Cerebellar cortex (tissue), 1 donor: ENCODE measurements at regions not wholly inside any gene's neighbourhood (a gene's known extent, or its start where the extent isn't known, plus 50 kb on each side); places are given as distances from the start of the nearest gene placed in this dataset.
"Not testable (repeated sequence)": the region's sequence is repeated elsewhere in the genome, so short reads cannot be mapped to it uniquely, and the experiment has no call there.

Experiments
- DNase-seq: peaks from one replicate; pipeline ENCODE4 v3.0.0-alpha.2; 2015; ENCODE audit warnings: low spot score

DNA sequence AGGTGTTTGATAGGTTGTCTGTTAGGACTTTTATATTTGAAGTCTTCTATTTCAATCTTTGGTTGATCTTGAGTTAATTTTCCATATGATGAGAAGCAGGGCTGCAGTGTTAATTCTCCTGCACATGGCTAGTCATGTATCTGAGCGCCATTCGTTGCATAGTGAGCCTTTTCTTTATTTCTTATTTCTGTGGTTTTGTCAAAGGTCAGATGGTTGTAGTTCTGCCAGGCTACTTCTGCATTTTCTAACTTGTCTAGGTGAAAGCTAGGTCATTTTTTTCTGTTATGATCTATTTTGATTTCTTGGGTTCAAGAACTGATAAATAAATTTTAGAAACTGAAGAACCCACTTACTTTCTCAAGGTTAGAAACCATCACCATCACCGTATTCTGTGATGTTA is 56.7 kb downstream of the CCDC74A start:
- DNase-seq, result no peak

- no peak for DNase-seq
Observed at GRCh38 chr2:131584940-131585339, 57.3 kb downstream of the CCDC74A start.

DNA sequence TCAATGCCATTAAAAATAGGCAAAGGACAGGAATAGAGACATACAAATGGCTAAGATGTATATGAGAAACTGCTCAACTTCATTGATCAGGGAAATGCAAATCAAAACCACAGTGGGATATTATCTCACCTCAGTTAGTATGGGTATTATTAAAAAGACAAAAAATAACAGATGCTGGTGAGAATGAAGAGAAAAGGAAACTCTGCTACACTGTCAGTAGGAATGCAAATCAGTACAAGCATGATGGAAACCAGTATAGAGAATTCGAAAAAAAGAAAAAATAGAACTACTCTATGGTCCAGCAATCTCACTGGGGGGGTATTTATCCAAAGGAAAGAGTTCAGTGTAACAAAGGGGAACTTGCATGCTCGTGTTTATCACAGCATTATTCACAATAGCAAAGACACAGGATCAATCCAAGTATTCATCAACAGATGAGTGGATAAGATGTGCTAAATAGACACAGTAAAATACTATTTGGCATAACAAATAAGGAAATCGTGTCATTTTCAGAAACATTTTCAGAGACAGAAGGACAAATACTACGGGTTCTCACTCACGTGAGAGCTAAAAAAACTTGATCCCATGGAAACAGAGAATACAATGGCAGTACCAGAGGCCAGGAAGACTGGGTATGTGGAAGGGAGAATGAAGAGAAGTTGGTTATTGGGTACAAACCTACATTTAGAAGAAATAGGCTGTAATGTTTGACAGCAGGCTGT is 60.6 kb downstream of the CCDC74A start:
- DNase-seq, result no peak

DNA sequence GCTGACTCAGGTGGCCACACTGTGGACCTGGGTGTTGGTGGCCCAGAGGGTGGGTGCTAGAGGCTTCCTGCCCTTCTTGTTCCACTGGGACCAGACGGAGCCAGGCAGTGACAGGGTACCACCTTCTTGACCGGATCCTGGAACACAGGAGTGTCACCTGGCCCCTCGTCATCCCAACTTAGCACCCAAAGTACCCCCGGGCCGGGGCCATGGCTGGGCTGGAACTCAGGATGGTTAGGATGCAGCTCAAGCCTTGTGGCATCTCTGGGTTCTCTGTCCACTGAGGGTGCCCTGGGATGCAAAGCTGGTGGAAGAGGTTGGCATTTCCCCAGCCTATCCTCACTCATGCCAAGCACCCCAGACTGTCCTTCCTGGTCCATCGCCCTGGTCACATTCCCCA is 61.4 kb downstream of the CCDC74A start:
- not testable (repeated sequence) for DNase-seq

GRCh38 chr2:131590366-131590765 is 62.7 kb downstream of the CCDC74A start:
- no peak for DNase-seq

DNA sequence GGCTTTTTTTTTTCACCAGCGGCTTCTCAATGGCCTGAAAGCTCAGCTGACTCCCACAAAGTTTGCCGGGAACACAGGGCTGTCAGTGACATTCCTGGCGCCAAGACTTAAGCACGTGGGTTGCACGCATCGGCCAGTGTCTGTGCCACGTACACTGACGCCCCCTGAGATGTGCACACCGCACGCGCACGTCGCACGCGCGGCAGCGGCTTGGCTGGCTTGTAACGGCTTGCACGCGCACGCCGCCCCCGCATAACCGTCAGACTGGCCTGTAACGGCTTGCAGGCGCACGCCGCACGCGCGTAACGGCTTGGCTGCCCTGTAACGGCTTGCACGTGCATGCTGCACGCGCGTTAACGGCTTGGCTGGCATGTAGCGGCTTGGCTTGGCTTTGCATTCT is 63.2 kb downstream of the CCDC74A start:
- no peak for DNase-seq

- not testable (repeated sequence) for DNase-seq
Observed at GRCh38 chr2:131596561-131596960, 68.9 kb downstream of the CCDC74A start.

DNA sequence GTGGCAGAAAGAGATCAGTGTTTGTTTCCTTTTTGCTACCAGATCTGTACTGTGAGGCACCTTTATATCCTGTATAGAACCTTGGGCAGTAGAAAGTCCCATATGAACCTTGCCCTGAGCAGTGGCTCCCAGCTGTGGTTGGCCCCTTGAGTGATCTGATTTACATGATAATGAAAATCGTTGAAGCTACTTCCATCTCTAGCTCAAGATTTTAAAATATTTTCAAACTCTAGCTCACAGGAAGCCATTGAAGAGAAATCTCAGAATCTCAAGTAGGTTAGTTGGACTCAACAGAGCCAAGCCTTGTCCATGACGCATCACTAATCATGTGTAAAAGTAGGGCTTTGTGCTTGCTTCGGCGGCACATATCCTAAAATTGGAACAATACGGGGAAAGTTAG is 74.8 kb downstream of the CCDC74A start:
- DNase-seq, result not testable (repeated sequence)

GRCh38 chr2:131604652-131605051 is 77.0 kb downstream of the CCDC74A start:
- not testable (repeated sequence) for DNase-seq

GRCh38 chr2:131606366-131606765 is 78.7 kb downstream of the CCDC74A start:
- DNase-seq, result not testable (repeated sequence)

DNA sequence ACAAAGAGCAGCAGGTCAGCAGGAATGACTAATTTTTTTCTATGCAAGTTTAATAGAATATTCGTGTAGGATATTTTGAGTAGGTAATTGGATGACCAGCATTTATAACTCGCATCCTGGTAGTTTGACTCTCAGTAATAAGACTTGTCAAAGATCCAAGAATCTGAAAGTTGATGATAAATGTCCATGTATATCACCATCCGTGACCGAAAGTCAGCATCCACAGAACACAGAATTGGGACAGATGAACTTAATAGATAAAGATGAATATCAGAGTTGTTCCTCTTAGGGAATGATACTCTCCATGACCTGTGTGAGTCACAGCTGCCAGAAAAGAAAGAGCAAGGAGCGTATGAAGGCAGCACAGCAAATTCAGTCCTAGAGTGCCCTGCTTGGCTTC is 79.4 kb downstream of the CCDC74A start:
- not testable (repeated sequence) for DNase-seq

DNA sequence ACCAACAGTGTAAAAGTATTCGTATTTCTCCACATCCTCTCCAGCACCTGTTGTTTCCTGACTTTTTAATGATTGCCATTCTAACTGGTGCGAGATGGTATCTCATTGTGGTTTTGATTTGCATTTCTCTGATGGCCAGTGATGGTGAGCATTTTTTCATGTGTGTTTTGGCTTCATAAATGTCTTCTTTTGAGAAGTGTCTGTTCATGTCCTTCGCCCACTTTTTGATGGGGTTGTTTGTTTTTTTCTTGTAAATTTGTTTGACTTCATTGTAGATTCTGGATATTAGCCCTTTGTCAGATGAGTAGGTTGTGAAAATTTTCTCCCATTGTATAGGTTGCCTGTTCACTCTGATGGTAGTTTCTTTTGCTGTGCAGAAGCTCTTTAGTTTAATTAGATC is 86.9 kb downstream of the CCDC74A start:
- not testable (repeated sequence) for DNase-seq

DNA sequence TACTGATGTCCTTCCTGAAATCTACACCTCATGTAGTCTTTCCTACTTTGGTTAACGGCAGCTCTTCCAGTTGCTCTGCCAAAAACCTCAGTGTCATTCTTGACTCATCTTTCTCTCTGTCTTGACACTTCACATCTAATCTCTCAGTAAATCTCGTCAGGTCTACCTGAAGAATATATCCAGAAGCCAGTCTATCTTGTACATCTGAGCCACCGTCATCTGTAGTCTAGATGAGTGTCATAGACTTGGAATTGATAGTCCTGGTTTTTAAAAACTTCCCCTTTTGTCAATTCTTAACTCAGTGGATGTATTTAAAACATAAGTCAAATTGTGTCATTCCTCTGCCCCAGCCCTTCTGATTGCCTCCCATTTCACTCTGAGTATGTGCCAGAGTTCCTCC is 90.6 kb downstream of the CCDC74A start:
- DNase-seq, result not testable (repeated sequence)

DNA sequence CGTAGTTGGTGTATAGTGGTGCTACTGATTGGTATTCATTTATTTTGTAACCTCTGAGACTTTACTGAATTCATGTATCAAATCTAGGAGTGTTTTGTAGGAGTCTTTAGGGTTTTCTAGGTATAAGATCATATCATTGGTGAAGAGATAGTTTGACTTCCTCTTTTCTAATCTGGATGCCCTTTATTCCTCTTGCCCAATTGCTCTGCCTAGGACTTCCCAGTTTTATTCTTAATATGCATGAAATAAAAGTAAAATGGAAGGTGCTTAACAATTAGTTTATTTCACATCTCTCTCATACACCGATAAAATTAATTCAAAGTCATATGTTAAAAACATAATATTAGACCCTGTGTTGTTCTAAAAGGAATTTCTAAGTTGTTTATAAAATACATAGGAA is 95.2 kb downstream of the CCDC74A start:
- not testable (repeated sequence) for DNase-seq

- not testable (repeated sequence) for DNase-seq
Observed at GRCh38 chr2:131626011-131626410, 98.3 kb downstream of the CCDC74A start.

DNA sequence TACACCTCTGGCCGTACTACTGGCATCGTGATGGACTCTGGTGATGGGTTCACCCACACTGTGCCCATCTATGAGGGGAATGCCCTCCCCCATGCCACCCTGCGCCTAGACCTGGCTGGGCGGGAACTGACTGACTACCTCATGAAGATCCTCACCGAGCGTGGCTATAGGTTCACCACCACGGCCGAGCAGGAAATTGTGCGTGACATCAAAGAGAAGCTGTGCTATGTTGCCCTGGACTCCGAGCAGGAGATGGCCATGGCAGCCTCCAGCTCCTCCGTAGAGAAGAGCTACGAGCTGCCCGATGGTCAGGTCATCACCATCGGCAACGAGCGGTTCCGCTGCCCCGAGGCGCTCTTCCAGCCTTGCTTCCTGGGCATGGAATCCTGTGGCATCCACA is 98.9 kb downstream of the CCDC74A start:
- not testable (repeated sequence) for DNase-seq

DNA sequence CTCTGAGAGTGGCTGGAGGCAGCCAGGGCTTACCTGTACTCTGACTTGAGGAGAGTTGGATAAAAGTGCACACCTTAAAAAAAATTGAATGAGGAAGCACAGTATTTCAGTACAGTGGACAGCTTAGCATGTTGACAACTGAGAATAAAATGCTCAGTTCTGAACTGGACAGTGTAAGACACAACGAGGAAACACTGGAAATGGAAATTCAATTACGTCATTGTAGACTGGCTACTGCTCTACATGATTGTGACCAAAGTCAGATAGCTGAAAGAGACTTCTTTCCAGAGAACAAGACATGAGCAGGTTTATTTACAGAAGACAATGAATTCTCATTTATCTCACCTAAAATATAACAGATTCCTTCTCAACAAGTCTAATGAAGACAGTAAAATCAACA is 100.1 kb downstream of the CCDC74A start:
- not testable (repeated sequence) for DNase-seq

DNA sequence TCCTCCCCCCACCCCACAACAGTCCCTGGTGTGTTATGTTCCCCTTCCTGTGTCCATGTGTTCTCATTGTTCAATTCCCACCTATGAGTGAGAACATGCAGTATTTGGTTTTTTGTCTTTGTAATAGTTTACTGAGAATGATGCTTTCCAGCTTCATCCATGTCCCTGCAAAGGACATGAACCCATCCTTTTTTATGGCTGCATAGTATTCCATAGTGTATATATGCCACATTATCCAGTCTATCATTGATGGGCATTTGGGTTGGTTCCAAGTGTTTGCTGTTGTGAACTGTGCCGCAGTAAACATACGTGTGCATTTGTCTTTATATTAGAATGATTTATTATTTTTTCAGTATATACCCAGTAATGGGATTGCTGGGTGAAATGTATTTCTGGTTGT is 104.0 kb downstream of the CCDC74A start:
- DNase-seq, result not testable (repeated sequence)

- not testable (repeated sequence) for DNase-seq
Observed at GRCh38 chr2:131633405-131633804, 105.7 kb downstream of the CCDC74A start.

- DNase-seq, result not testable (repeated sequence)
Observed at GRCh38 chr2:131633827-131634695, 106.4 kb downstream of the CCDC74A start.

DNA sequence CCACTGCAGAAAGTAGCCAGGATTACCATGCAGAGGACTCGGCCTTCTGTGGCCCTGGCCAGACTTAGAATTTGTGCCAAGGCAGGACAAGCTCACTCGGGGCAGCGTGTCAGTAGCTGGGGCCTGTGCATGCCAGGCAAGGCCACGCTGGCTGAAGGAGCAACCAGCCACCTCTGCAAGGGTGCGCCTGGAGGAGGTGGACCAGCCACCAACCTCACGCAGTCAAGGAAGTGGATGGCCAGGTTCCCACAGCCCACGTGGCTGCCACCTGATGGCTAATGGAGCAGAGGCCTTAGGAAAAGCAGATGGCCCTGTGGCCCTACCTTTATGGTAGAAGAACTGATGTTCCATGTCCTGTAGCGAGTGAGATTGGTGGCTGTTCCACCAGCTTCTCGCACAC is 107.9 kb downstream of the CCDC74A start:
- no peak for DNase-seq

GRCh38 chr2:131636704-131637308 is 109.1 kb downstream of the CCDC74A start:
- DNase-seq, result not testable (repeated sequence)
